ENCODE measurements at regions not wholly inside any gene's neighbourhood (a gene's known extent, or its start where the extent isn't known, plus 50 kb on each side); places are given as distances from the start of the nearest gene placed in this dataset.

GRCh38 chr2:239601201-239601851, 200.5 kb upstream of the HDAC4 start:
- H3K9me3 Mint-ChIP-seq (ENCODE audit: unreplicated experiment) = no peaks in the 10 kb centered on the region
- no peak overlapping the region for H3K27ac Mint-ChIP-seq (ENCODE audit: low read depth, unreplicated experiment)

GRCh38 chr2:239600650-239601049, 199.8 kb upstream of the HDAC4 start:
- CTCF ChIA-PET = no interaction called here
- intact Hi-C loops (cut with micrococcal nuclease) = no loop called here
- H3K4me1 Mint-ChIP-seq (ENCODE audit: insufficient read depth, unreplicated experiment) = no peaks in the 10 kb centered on the region
- BruUV-seq (replicated peaks) = no TSS peak
- no peak overlapping the region for H3K4me3 Mint-ChIP-seq (ENCODE audit: unreplicated experiment)
- H3K9me3 Mint-ChIP-seq (ENCODE audit: unreplicated experiment) = no peaks in the 10 kb centered on the region
- no peak overlapping the region for H3K27ac Mint-ChIP-seq (ENCODE audit: low read depth, unreplicated experiment)
- peaks cover 3% of the 10 kb centered on the region for H3K27me3 Mint-ChIP-seq (ENCODE audit: insufficient read depth, unreplicated experiment)
- TF ChIP-seq CTCF (IDR thresholded peaks at IDR 0.05; ENCODE audit: unreplicated experiment) = no peak
- POLR2A ChIA-PET = interaction anchor here (0.6 kb wide), 1 partner anchor 37 kb away, joined by 3 read pairs; no protein-coding TSS in a partner anchor
- no peak for DNase-seq (ENCODE audit: unreplicated experiment)
- peaks cover 7% of the 10 kb centered on the region for H3K36me3 Mint-ChIP-seq (ENCODE audit: insufficient read depth, unreplicated experiment)

More at GRCh38 chr2:239601201-239601851, 200.5 kb upstream of the HDAC4 start:
- no peak for TF ChIP-seq CTCF (IDR thresholded peaks at IDR 0.05; ENCODE audit: unreplicated experiment)
- Mint-ChIP-seq H3K4me1 (ENCODE audit: insufficient read depth, unreplicated experiment) (no peaks in the 10 kb centered on the region), H3K27me3 (ENCODE audit: insufficient read depth, unreplicated experiment) (peaks cover 10% of the 10 kb centered on the region), H3K36me3 (ENCODE audit: insufficient read depth, unreplicated experiment) (peaks cover 7% of the 10 kb centered on the region), H3K4me3 (ENCODE audit: unreplicated experiment) (no peak overlapping the region)
- ChIA-PET CTCF (interaction anchor here (0.7 kb wide), 1 partner anchor 17 kb away, joined by 3 read pairs; no protein-coding TSS in a partner anchor), POLR2A (interaction anchor here (0.6 kb wide), 1 partner anchor 38 kb away, joined by 3 read pairs; no protein-coding TSS in a partner anchor)
- DNase-seq (ENCODE audit: unreplicated experiment) = no peak
- intact Hi-C loops (cut with micrococcal nuclease) = no loop called here
- no TSS peak for BruUV-seq (replicated peaks)

- no peak for TF ChIP-seq CTCF (IDR thresholded peaks at IDR 0.05; ENCODE audit: unreplicated experiment)
- H3K27ac Mint-ChIP-seq (ENCODE audit: low read depth, unreplicated experiment) = no peak overlapping the region
- POLR2A ChIA-PET = no interaction called here
- peaks cover 7% of the 10 kb centered on the region for H3K36me3 Mint-ChIP-seq (ENCODE audit: insufficient read depth, unreplicated experiment)
- no TSS peak for BruUV-seq (replicated peaks)
- DNase-seq (ENCODE audit: unreplicated experiment) = no peak
- CTCF ChIA-PET = no interaction called here
- no peaks in the 10 kb centered on the region for H3K9me3 Mint-ChIP-seq (ENCODE audit: unreplicated experiment)
- H3K4me1 Mint-ChIP-seq (ENCODE audit: insufficient read depth, unreplicated experiment) = no peaks in the 10 kb centered on the region
- intact Hi-C loops (cut with micrococcal nuclease) = no loop called here
- H3K4me3 Mint-ChIP-seq (ENCODE audit: unreplicated experiment) = no peak overlapping the region
- H3K27me3 Mint-ChIP-seq (ENCODE audit: insufficient read depth, unreplicated experiment) = no peaks in the 10 kb centered on the region
Measured at GRCh38 chr2:239600001-239600593, 199.3 kb upstream of the HDAC4 start.

- H3K4me3 Mint-ChIP-seq (ENCODE audit: unreplicated experiment) = no peak overlapping the region
- no peak for DNase-seq (ENCODE audit: unreplicated experiment)
- no peak overlapping the region for H3K27ac Mint-ChIP-seq (ENCODE audit: low read depth, unreplicated experiment)
- ChIA-PET CTCF (interaction anchor here (0.7 kb wide), 1 partner anchor 61 kb away, joined by 3 read pairs; no protein-coding TSS in a partner anchor), POLR2A (no interaction called here)
- peaks cover 7% of the 10 kb centered on the region for H3K36me3 Mint-ChIP-seq (ENCODE audit: insufficient read depth, unreplicated experiment)
- H3K4me1 Mint-ChIP-seq (ENCODE audit: insufficient read depth, unreplicated experiment) = no peaks in the 10 kb centered on the region
- no peak for TF ChIP-seq CTCF (IDR thresholded peaks at IDR 0.05; ENCODE audit: unreplicated experiment)
- no peaks in the 10 kb centered on the region for H3K9me3 Mint-ChIP-seq (ENCODE audit: unreplicated experiment)
- no TSS peak for BruUV-seq (replicated peaks)
- intact Hi-C loops (cut with micrococcal nuclease) = no loop called here
- no peaks in the 10 kb centered on the region for H3K27me3 Mint-ChIP-seq (ENCODE audit: insufficient read depth, unreplicated experiment)
Measured at GRCh38 chr2:239599299-239599698, 198.5 kb upstream of the HDAC4 start.

All from MCF 10A (cell line).